Stimulated activated CD8-positive, alpha-beta memory T cell treated with anti-CD3 and anti-CD28 coated beads, Interleukin-4, amount 100 ng/mL, for 48 hours (primary cell): ENCODE measurements at regions not wholly inside any gene's neighbourhood (a gene's known extent, or its start where the extent isn't known, plus 50 kb on each side); places are given as distances from the start of the nearest gene placed in this dataset.
"Not testable (repeated sequence)": the region's sequence is repeated elsewhere in the genome, so short reads cannot be mapped to it uniquely, and the experiment has no call there.

Experiments
- DNase-seq: peaks from one replicate; pipeline ENCODE4 v3.0.0-alpha.2; 2020

DNA sequence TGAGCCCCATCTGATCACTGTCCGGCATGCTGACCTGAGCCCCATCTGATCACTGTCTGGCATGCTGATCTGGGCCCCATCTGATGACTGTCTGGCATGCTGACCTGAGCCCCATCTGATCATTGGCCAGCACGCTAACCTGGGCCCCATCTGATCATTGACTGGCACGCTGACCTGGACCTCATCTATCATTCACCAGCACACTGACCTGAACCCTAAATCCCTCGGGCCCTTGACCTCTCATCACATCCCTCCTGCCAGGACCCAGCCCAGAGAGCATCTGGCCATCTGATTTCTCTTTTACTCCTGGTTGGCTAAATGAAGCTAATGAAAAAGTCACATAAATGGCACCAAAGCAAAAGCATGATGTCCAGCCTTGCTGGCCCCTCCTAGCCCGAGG is 207.1 kb downstream of the NDUFA10 start:
- no peak for DNase-seq

DNA sequence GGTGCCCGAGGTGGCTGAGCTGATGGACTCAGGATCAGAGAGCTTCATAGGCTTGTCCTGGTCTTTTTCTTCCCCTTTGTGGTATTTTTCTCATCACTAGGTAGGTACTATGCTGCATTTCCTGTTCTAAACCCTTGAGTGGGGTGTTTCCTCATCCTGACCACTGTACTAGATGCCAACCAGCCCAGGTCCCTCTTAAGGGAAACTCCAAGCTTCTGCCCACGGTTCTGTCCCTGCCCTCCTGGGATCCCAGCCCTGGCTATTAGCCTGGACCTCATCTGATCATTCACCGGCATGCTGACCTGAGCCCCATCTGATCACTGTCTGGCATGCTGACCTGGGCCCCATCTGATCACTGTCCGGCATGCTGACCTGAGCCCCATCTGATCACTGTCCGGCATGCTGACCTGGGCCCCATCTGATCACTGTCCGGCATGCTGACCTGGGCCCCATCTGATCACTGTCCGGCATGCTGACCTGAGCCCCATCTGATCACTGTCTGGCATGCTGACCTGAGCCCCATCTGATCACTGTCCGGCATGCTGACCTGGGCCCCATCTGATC is 207.6 kb downstream of the NDUFA10 start:
- not testable (repeated sequence) for DNase-seq

- DNase-seq: no peak
Measured at GRCh38 chr2:239816576-239817467, 208.3 kb downstream of the NDUFA10 start.

DNA sequence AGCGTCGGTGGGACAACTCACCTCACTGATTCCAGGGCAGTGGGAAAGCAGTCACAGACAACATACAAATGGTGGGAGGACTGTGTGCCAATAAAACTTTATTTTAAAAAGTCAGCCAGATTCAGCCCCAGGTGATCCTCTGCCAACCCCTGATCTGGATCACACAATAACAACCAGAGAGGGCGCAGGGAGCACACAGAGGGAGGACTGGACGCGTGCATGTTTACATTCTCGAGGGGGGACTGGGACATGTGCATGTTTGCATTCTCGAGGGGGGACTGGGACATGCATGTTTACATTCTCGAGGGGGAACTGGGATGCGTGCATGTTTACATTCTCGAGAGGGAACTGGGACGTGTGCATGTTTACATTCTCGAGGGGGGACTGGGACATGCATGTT is 209.5 kb downstream of the NDUFA10 start:
- DNase-seq: no peak

- no peak for DNase-seq
Measured at GRCh38 chr2:239814861-239815601, 210.1 kb downstream of the NDUFA10 start.

DNA sequence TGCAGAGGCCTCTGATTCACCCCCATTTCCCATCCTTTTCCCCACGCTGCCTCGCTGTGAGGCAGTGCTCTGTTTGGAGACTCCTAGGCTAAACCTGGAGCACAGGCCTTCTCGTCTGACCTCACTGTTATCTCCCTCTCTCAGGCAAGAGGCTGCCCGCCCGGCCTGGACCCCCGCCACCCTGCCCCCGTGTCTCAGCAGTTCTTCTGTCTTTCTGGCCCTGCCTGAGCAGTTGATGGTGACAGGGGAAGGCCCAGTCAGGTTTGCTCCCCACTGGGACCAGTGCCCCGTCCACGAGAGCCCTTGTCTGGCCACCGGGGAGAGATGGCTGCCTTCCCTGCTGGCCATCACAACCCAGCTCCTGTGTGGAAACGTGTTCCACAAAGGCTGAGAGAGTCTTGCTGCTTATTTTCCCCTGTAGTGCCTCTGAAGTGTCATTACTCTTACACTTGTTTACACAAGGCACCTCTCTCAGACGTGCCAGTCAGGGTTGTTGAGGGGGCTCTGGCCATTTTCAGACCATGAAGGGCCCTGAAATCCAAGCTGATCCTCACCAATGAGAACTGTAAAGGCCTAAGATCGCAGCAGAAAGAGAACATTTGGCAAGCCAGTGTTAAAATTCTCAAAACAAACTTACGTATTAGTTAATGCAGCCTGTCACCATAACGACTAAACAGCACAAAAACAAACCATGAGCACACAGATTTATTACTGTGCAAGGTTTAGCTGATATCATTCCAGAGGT is 210.9 kb downstream of the NDUFA10 start:
- no peak for DNase-seq

DNA sequence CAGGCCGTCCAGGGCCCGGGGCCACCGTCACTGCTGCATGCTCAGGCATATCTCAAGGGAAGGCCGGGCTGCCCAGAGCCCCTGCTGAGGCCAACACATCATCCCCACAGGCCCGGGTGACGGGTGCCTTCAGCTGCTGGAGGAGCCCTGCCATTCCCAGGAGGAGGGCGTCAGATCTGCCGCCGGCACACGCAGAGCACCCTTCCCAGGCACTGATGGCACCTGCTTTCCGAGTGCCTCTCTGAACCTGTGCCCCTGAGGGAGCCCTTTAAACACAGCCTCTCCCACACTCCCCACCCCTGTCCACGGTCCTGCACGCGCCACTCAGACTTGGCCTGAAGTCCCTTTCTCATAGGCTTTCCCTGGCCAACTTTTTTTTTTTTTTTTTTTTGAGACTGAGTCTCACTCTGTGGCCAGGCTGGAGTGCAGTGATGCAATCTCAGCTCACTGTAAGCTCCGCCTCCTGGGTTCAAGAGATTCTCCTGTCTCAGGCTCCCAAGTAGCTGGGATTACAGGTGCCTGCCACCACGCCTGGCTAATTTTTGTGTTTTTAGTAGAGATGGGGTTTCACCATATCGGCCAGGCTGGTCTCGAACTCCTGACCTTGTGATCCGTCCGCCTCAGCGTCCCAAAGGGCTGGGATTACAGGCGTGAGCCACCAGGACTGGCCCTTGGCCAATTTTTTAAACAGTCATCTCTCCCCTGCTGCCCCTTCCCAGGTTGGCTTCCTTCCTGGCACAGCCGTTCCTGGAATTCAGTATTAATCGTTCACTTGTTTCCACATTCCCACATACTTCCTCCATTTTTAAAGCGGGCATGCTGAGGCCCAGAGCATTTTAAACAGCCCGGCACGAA is 211.7 kb downstream of the NDUFA10 start:
- no peak for DNase-seq

GRCh38 chr2:239811806-239812560 is 213.2 kb downstream of the NDUFA10 start:
- no peak for DNase-seq

DNA sequence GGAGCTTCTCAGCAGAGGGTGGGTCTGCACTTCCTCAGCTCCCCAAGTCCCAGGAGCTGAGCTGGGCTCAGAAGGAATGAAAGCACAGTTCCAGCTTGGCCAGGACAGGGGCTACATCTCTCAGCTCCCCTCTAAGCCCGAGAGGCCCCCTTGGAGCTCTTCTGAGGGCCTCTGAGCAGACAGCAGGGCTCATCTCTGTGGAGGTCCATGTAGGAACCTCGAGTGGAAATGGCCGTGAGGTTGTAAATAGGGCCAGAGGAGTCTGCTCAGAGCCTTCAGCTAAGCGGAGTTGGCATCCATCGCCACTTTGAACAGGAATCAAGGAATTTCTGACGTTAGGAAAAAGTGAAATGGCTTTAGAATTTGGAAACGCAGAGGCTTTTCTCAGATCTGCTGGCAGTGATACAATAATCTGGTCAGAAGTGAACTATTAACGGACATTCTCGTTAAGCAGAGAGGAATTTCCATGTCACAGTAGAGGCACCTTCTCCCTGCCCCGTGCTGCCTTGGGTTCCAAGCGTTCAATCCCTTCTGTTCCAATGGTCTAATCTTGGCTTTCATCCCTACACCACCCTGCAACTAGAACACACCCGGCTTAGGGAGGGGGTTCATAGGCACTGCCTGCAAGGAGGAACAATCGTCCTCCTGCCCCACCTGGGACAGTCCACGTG is 213.9 kb downstream of the NDUFA10 start:
- DNase-seq: no peak

DNA sequence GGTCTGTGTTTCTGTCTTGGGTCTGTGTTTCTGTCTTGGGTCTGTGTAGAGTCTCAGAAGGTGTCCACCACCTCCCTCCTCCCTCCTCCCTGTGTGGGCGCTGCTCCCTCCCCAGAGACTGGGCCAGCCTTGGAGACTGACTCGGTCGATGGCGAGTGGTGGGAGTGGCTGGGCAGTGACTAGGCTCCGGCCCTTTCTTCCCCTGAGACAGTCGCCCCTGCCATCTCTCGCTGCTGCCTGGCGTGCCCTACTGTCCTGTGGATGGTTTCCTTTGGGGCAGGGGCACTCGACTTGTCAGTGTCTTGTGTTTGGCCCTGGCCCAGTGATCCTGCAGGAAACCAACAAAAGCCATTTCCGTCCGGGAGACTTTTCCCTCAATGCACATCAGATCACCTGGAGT is 215.8 kb downstream of the NDUFA10 start:
- DNase-seq: no peak

- no peak for DNase-seq
Measured at GRCh38 chr2:239807568-239807967, 217.6 kb downstream of the NDUFA10 start.

GRCh38 chr2:239806758-239807434 is 218.2 kb downstream of the NDUFA10 start:
- no peak for DNase-seq

DNA sequence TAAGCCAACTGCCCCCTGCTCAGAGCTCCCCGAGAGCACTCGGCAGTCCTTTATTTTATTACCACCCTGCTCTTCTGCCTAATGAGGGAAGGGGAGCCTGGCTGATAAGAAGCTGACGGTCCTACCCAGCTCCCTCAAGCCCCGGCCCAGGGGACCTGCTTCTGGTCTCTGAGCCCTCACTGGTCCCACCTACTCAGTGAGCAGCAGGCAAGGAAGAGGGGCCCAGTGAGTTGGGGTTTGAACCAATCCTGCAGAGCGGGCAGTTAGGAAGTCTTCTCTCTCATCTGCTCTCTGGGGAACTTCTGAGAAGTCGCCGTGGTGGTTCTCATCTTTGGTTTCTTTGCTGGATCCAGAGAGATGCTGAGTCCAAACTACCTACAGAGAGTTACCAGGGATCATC is 218.9 kb downstream of the NDUFA10 start:
- DNase-seq: no peak

- no peak for DNase-seq
Measured at GRCh38 chr2:239805414-239805813, 219.7 kb downstream of the NDUFA10 start.

DNA sequence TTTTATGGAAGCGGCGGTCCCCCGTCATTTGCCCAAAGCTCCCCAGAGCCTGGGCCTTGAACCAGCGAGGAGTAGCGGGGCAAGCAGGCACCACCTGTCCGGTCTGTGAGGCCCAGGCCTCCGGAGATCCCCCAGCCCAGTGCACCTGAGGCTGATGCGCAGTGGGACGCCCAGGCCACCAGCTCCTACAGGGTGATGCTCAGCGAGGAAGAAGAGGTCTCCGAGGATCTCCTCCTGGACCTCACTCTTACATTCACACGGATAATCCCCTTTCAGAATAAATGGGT is 220.2 kb downstream of the NDUFA10 start:
- DNase-seq: no peak

DNA sequence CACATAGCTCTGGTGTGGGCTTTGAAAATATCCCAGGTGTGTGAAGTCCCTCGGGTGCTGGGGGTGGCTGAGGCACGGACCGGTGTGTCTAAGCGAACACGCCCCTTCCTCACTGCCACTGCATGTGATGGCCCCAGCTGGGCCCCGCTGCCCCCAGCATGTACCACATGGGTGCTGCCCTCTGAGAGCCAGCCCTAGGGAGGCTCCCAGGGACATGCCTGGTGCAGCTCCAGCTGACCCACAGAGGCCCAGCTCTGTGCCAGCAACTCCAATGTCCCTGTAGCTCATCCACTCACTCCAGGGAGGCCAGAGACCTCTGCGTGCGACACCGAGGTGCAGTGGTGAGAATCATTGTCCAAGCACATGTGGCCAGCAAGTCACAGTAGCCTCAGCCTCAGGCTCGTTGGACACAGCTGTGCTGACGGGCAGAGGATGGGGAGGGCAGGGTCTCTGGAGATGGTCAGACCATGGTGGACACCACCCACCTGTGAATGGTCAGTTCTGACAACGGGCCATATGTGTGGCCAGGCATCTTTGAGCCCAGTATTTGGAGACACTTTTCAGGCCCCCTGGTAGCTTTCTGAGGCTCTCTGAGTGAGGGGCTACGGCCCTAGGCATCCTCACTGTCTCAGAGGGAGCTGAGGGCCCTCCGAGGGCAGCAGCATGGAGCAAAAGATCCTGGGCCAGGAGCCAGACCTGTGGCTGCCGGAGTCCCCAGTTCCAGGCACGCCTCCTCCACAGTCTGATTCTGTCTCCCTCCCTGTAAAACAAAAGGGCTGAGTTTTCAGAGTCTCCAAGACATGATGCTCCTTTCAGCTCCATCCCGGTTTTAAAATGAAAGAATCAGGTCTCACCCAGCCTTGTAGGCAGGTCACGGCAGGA is 220.7 kb downstream of the NDUFA10 start:
- no peak for DNase-seq

- no peak for DNase-seq
Measured at GRCh38 chr2:239803766-239804115, 221.4 kb downstream of the NDUFA10 start.

DNA sequence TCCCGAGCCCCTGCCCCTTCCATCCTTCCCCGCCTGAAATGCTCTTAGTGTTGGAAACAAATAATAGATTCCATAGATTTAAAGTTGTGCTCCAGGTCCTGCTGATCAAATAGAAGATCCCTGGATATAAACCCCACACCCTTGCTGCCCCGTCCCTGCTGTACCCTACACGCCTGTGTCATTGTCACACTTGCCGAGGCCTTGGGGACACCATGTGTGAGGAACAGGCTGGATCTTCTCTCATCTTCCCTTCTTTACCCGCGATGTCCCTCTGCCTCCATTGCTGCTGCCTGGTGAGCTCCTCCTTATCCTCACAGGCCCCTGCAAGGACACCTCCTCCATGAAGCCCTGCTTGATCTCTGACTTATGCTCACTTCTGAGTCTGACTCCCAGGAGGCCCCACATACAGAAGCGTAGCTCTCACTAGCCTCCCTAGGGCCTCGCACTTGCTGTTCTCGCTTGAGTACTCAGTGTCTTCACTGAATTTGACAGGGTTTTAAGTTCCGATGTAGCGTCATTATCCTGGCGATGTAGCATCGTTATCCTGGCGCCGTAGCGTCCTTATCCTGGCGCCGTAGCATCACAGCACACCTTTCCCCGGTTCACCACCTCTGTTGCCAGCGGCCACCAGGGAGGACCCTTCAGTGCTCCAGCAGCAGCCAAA is 221.9 kb downstream of the NDUFA10 start:
- DNase-seq: no peak

DNA sequence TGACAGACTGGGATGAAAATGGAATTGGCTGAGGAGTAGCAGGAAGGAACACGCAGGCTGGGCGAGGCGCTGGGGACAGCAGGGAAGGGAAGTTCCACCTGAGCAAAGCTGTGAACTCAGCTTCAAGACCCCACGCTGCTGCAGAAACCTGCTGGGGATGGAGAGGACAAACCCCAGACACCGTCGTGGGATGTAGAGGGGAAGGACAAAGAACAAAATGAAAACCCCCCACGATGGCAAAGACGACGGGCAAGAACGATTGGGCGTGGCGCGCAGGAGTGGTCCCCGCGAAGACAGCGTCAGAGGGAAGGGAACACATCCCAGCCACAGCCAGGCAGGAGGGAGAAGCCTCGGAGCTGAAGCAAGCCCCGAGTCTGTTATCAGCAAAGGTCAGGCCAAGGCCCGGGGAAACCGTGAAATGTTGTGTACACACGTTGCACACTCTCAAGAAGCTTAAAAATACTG is 222.9 kb downstream of the NDUFA10 start:
- DNase-seq: no peak
